Astrocyte of the spinal cord (primary cell): ENCODE measurements at regions not wholly inside any gene's neighbourhood (a gene's known extent, or its start where the extent isn't known, plus 50 kb on each side); places are given as distances from the start of the nearest gene placed in this dataset.
A peak's percentile ranks its signal among the peaks of the same experiment; 100 is the strongest.

Experiments
- DNase-seq: peaks from one replicate; pipeline ENCODE4 v3.0.0; 2011; ENCODE audit warnings: low read depth, low spot score
- H3K4me3 ChIP-seq: 2 replicates; pipeline ENCODE4 v1.5.1; 2011; ENCODE audit warnings: low read depth, mild to moderate bottlenecking, low read length, moderate library complexity
- CTCF ChIP-seq: IDR thresholded peaks from 2 replicates; pipeline ENCODE4 v1.5.1; 2012; ENCODE audit warnings: low read depth, mild to moderate bottlenecking, low read length, inconsistent platforms
- in situ Hi-C: cut with HindIII; loops from 2 replicates; pipeline ENCODE4 v1.10.0; 2017; ENCODE audit warnings: low sequenced_read_pairs

GRCh38 chr15:96878129-96878528 is 547.6 kb downstream of the NR2F2 start:
- H3K4me3 ChIP-seq, result no peak overlapping the region
- TF ChIP-seq CTCF, result no peak
- DNase-seq, result no peak
- in situ Hi-C loops, result no loop called here

DNA sequence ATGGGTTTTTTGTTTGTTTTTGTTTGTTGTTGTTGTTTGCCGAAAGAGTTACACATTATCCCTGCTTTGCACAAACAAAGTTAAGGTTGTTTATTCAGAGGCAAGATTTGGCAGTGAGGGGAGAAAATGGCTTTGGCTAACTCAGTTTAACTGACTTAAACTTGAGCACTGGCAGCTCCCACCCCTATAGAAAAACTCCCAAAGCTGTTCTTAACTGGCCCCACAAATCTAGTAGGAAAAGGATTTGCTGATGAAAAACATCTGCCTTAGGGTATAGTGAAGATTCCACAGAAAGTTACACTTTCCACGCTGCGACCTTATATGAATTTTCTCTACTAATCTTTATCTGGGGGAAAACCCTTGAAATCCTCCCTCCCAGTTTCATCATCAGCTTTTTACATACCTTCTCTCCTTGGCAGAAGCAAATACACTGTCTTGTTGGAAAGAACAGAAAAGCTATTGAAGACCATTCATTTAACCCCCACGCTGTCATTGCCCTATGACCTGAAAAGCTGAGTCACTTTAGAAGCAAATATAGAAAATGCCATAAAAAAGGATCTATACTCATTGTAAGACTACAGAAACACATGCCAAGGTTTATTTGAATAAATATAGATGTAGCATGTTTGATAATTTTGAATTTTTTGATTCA is 551.7 kb downstream of the NR2F2 start:
- peak; percentile 11 for DNase-seq
- H3K4me3 ChIP-seq, result no peak overlapping the region
- in situ Hi-C loops, result no loop called here
- TF ChIP-seq CTCF, result no peak

DNA sequence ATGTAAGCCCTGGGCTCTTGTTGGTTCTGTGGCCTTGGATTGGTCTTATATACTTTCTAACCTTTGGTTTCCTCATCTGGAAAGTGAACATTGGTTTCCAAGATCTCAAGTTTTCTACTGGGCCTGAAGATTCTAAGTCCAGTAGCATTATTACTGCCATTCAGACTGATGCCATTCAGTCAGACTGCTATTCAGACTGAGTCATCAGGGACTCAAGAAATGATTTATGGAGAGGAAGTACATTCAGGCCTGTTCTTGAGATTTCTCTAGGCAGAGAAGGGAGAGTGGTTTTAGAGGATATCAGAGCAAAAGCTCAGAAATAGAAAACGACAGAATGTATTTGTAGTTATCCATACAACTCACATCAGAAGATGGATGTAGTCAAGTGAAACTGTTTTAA is 557.2 kb downstream of the NR2F2 start:
- no peak for DNase-seq
- no peak for TF ChIP-seq CTCF
- no peak overlapping the region for H3K4me3 ChIP-seq
- in situ Hi-C loops, result no loop called here

DNA sequence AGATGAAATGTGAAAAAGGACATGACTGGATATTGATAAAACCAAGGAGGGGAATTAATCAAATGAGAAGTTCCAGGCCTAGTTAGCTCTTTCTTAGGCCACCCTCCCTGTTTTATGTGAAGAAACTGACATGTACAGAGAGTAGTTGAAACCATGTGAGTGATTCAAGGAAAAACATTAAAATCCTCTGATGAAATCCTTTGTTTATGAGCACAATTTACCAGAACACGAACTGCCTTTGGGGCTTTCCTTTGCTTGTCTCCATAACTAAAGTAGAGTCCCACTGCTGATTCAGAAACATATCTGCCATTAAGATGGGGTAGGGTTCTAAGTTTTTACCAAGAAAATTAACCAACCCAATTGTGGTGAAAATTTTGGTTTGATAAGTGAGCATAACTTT is 558.3 kb downstream of the NR2F2 start:
- no peak for TF ChIP-seq CTCF
- DNase-seq, result no peak
- in situ Hi-C loops, result no loop called here
- no peak overlapping the region for H3K4me3 ChIP-seq

GRCh38 chr15:96889734-96890480 is 559.4 kb downstream of the NR2F2 start:
- peak overlapping the region; percentile 11 for H3K4me3 ChIP-seq
- no peak for TF ChIP-seq CTCF
- in situ Hi-C loops, result no loop called here
- peak; percentile 13 for DNase-seq

GRCh38 chr15:96891046-96891445 is 560.5 kb downstream of the NR2F2 start:
- no peak overlapping the region for H3K4me3 ChIP-seq
- DNase-seq, result no peak
- in situ Hi-C loops, result no loop called here
- TF ChIP-seq CTCF, result no peak
